ENCODE measurements at regions not wholly inside any gene's neighbourhood (a gene's known extent, or its start where the extent isn't known, plus 50 kb on each side); places are given as distances from the start of the nearest gene placed in this dataset.
"Not testable (repeated sequence)": the region's sequence is repeated elsewhere in the genome, so short reads cannot be mapped to it uniquely, and the experiment has no call there.

DNA sequence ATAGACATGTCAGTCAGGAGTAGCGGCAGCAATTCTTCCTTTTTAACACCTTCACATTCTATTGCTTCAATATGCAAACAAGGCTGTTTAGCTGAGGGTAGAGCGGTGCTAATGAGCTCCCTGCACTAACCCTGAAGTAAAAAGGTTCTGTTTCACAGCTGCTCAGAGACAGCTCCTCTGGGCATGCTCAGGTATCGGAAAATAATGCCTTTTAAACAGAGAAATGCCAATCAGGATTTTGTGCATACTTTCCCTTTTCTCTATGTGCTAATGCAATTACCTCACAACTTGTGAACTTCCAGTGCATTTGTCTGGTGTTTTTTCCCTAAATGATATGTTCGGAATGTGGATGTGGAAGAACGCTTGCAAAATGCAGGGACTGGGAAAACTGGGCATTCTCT is 307.7 kb upstream of the FZD8 start:
- no peak for DNase-seq (ENCODE audit: low spot score)

DNA sequence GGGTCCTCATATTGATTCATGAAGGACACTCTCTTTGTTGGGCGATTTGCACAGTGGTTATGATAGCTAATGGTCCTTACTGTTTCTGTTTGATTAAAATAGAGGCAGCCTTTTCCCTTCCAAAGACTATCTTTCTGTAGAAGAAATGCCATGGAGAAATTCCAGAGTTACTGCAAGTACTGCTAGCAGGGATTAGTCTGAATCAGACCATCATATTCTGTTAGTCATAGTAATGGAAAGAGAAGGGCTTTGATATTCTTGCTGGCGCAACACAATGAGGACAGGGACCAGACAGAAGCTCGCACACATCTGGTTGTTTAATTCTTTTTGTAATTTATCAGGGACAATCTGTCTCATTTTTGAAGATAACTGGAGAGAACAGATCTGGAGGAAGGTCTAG is 304.5 kb upstream of the FZD8 start:
- DNase-seq (ENCODE audit: low spot score) = no peak

DNA sequence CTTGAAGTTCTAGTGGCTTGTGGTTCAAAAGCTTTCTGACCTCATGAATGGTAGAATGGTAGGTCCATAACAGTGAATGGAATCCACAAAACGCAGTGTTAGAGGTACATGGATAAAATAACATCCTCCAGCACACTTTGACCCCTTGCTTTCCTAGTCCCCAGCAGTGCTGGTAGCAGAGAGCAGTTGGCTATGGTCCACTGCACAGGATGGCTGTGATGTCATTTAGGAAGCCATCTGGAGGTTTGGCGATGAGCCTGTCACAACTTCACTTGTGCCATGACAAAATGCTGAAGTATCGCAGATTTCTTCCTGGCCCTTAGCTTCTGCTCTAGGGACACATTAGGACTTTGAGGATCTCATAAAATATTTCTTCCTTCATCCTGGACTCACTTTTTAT is 300.0 kb upstream of the FZD8 start:
- no peak for DNase-seq (ENCODE audit: low spot score)

DNA sequence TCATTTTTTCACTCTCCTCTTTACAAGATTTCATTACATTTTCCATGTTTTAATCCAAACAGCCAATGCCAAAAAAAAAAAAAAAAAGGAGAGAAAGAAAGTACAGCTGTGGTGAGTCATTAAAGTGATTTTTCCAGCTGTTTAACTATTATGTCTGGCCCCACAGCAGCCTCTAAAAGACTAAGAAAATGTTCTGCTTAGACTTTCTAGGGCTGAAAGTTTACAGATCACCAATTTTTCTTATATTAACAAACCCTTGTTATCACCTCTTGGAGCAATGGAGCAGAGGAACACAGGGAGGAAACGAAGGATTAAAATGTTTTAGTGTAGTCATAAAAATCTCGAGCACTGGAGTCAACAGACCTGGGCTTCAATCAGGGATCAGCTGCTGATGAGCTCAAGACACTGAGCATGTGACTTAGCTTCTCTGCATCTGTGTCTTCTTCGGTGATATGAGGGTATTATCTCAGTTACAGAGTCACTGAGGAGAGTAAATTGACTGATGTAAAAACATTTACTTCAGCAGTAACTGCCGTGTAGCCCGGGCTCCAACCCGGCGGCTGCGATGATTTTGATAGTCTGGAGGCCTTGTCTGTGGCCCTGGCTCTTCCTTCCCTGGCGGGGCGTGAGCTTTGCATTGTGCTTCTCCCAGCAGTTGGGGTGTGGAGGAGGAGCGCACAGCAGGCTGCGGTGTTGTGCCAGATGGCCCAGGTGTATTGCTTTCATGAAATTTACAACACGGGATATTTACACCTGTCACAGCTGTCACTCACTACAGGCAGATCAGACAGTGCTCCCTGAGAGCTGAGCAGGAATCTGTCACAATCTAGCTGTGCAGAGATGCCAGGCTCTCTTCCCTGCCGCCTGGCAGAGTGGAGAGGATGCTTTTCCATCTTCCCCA is 298.3 kb upstream of the FZD8 start:
- DNase-seq (ENCODE audit: low spot score) = no peak

DNA sequence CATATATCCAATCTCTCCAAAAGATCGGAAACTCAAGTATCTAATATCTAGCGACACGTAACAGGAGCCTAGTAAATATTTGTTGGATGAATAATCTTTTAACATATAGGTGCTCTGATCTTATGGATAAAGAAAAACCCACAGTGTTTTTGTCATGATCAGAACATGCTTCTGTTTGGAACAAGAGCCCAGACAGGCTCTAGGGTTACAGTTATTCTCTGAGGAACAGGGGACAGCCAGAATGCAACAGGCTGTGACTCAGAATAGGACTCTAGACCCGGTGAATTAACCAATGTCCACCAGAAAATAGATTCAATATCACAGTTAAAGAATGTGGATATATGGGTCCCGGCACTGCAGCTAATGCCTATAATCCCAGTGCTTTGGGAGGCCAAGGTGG is 296.1 kb upstream of the FZD8 start:
- no peak for DNase-seq (ENCODE audit: low spot score)

DNA sequence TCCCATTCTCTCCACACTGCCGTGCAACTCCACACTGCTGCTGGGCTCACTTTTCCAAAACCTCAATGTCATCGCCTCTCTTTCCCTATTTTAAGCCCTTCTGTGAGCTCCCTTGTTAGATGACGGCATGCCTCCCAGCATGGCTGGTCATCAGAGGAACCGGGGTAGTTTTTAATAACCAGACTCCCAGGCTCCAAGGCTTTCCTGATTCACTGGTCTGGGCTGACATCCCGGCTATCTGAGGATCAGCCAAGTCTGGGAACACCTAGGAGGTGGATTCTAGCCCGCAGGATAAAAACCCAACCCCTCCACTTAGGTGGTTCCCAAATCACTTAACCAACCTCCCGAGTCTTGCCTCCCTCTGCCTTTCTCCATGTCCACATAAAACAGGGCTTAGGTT is 295.4 kb upstream of the FZD8 start:
- no peak for DNase-seq (ENCODE audit: low spot score)

DNA sequence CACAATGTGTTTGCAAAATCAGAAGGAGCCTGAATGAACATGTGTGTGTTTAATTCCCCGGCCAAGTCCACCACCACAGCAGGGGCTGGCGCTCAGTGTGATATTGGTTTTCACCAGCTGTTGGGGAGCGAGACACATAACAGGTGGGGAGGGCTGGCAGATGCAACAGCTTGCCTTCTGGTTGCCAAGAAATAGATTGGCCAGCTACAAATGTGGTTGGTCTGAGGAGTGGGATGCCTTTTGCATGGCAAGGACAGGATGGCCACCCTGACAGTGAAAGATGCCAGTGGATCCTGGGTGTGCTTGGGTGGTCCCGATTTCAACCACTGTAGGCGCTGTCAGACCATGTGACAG is 292.5 kb upstream of the FZD8 start:
- no peak for DNase-seq (ENCODE audit: low spot score)

DNA sequence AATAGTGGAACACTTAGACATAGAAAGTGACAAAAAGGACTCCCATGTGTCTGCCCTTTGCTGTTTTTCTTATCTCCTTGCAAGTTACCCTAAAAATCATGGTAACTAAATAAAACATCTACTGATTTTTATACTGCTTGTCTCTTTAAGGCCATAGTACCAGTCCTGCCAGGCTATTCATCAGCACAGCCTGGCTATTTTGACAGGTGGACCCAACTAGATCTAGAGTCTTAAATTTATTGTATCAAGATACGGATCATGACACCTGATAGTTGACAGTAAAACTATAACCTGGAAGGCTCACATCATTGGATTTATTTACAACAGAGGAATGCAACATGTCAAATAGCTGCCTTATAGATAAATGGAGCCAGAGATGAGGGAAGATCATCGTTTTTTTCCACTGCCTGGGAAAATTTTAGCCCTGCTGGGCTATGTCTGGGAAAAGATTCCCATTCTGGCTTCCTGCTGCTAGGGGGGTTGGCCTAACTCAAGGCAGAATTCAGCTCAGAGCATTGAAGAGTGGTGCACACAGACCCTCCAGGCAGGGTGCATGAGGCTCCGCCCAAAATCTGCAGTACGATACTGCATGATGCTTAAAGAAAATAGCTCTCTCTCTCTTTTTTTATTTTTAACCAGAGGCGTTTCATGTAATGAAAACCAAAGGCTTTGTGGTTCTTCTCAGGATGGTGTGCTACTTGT is 292.0 kb upstream of the FZD8 start:
- DNase-seq (ENCODE audit: low spot score) = no peak

DNA sequence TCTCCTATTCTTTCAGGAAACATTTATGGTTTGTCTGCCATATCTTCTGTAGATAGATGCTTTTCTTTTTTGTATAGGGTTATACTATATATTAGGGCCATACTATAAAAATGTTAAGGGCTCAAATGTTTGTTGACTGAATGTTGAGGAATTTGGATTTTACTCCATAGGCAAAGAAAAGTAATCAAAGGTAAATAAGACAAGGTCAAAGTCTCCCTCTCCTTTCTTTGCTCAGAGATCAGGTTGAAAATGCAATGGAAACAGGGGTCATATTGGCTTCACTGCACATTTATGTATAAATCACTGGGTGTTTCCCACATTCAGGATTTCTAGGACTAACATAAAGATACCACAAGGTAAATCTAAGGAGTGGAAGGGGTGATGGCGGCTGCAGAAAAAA is 291.4 kb upstream of the FZD8 start:
- DNase-seq (ENCODE audit: low spot score) = no peak

DNA sequence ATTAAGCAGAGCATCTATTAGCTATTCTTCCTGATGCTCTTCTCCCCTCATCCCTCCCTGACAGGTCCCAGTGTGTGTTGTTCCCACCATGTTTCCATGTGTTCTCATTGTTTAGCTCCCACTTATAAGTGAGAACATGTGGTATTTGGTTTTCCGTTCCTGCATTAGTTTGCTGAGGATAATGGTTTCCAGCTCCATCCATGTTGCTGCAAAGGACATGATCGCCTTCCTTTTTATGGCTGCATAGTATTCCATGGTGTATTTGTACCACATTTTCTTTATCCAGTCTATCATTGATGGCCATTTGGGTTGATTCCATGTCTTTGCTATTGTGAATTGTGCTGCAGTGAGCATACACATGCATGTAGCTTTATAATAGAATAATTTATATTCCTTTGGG is 287.9 kb upstream of the FZD8 start:
- not testable (repeated sequence) for DNase-seq (ENCODE audit: low spot score)

DNA sequence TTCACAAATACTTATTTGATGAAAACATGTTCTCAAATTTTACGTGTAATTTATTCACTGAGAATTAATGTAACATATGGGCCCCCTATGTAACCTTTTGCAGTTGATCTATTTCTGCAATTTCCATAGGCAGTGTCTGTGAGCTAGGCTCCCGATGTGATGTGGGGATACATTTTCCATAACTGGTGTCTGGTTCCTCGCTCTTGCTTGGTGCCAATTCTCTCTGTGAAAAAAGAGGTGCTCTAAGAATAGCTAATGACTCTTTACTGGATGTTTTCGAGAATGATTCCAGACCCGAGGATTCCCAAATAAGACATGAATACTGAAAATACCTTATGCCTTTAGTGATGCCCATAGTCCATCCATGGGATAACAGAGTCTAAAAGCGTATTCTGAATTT is 286.7 kb upstream of the FZD8 start:
- DNase-seq (ENCODE audit: low spot score) = no peak

DNA sequence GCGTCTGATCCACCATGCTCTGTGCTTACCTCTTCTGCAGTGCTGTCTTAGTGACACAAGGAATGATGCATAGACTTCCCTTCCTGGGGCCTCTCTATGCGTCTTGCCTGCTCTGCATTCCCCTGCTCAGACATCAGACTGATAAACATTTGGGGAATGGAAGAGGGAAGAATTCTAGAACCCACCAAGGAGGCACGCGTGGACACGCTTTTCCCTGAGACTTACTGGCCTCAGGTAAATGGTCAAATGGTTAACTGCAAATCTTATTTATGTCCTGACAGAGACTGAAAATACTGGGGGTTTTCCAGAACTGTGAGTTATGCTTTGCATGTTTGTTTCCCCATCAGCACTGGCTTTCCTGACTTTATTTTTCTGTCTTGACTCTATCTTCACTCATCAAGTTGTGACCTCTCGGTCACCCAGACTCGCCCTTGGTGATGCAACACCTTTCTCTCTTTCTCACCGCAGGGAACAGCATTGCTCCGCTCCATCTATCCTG is 285.9 kb upstream of the FZD8 start:
- no peak for DNase-seq (ENCODE audit: low spot score)

DNA sequence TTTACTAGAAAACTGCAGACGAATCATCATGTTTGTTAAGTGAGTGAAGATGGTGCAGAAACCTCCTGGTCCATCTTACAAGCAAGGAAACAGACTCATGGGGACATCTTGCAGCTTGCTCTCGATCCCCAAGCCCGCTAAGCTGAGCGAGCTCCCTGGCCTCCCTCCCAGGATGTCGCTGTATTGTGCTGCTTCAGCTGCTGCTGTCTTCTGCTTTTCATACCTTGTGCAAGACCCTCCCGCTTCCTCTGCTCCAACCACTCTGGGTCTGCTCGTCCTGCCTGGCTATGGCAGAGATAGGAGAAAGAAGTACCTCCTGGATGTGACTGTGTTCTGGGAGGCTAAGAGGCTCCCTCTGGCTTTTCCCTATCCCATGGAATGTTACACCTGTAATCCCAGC is 285.2 kb upstream of the FZD8 start:
- no peak for DNase-seq (ENCODE audit: low spot score)

DNA sequence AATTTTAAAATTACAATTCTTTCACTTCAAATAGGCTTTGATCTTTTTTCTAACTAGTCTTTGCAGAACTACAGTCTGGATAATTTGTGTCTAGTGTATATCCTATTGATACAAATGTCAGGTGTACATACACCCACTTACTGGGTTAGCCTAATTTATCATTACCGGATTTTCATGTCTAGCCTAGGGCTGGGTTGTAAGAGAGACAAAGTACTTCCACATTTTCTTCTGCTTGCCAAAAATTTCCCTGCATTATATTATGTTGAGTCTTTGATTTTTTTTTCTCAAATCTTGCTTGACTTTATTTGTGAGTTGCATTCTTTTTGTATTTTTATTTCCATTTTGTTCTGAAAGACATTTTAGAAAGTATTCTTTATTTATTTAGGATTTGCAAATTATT is 284.8 kb upstream of the FZD8 start:
- no peak for DNase-seq (ENCODE audit: low spot score)

DNA sequence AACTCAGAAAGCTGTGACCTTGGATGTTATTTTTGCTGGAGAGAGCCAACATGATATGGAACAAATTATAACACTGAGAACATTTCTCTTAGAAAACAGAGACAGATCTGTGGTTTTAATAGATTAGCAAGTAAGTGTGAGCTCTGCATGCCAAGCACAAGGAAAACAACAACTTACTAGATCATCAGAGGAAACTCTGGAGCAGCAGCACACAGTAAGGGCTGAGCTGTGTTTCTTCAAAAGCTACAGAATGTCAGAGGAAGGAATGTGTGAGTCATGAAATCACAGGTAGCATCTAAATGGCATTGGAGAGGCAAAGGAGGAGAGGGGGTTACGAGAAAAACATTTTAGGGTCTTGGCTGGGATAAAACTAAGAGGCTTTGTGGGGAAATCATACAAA is 283.4 kb upstream of the FZD8 start:
- no peak for DNase-seq (ENCODE audit: low spot score)

DNA sequence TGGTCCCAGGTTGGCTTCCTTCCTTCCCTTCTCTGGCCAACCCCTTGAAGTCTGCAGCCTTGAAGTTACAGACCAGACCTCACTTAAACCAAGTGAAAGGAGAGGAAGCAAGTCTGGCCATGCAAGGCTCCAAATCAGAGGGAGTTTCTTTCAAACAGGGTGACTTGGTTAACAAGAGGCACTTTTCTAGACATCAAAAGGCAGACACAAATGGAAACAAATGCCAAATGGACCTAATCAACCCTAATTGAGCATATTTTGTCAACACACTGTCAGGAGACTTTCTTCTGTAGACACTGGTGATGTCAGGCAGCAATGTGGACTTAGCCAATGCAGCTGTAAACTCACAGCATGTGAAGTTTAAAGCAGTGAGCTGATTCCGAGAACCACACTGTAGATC is 282.7 kb upstream of the FZD8 start:
- DNase-seq (ENCODE audit: low spot score) = no peak

DNA sequence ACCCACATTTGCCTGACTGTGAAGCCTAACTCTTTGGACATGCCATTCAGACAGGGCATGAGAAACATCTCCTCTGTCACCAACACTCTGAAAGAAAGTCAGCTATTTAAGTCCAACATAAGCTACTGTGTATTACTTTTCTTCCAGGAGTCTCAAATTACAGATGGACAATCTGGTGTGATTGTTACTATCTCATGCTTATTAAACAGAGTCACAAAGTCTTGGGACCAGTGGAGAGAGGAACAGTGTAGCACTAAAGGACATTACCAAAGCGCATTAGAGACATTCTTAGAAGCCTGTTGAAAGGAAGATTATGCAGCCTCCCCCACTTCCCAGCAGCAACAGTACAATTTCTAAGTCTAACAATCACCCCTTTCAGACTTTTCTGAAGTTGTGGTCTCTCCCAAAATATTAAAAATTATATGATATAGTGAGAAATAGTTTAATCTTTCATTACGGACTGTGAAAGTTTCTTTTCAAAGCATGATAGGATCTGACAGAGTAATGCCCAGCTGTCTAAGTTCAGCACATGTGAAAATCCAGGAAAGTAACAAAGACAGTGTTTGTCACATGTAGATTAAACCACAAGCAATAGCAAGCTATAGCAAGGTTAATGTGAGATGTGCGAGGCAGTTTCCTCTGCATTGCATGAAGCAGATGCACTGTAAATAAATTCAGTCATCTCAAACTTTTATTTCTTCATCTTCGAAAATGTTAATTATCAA is 280.9 kb upstream of the FZD8 start:
- no peak for DNase-seq (ENCODE audit: low spot score)

DNA sequence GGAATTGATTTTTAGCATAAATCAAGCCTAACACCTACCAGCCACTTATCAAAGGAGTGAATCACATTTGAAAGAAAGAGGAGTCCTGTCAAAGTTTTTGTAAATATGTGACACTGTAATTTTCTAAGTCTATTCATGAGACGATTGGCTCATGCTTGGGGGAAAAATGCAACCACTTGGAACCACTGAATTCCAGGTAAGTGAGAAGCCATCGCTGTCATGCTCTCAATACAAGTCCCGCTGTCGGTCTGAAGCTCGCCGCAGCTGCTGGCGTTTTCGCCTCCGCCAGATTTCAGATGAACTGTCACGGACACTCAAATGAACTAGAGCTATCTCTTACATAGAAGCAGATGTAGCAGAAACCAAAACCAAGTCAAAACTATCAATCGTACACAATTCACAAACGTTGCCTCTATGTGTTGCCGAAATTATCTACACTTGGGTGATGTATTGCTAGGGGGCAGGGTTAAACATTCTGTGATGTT is 279.8 kb upstream of the FZD8 start:
- no peak for DNase-seq (ENCODE audit: low spot score)

DNA sequence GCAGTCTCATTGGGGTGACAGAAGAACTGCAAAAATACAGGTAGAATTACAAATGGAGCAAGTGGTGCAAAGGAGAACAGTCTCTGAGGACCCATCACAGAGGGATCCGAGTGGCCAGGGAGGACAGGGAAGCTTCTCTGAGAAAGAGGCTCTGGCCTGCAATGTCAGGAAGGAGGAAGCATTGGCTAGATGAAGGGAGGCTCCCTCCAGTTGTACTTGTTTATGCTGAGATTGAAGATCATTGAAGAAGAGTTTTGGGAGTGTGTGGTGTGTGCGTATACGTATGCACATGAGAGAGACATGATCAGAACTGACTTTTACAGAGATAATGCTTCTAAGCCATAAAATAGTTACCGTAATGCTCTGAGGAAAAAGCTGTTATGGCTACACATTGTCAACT is 274.7 kb upstream of the FZD8 start:
- DNase-seq (ENCODE audit: low spot score) = no peak

DNA sequence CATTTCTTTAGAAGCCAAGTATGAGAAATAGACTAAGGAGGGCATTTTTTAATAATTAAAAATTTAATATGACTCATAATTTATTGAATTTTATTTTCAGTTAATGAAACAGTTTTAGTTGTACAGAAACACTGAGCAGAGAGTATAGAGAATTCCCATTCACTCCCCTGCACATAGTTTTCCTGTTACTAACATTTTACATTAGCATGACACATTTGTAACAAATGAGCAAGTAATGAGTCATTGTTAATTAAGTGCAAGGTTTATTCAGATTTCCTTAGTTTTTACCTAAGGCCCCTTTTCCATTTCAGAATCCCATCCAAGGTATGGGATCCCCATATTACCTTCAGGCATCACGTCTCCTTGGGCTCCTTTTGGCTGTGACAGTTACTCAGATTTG is 271.5 kb upstream of the FZD8 start:
- DNase-seq (ENCODE audit: low spot score) = no peak

DNA sequence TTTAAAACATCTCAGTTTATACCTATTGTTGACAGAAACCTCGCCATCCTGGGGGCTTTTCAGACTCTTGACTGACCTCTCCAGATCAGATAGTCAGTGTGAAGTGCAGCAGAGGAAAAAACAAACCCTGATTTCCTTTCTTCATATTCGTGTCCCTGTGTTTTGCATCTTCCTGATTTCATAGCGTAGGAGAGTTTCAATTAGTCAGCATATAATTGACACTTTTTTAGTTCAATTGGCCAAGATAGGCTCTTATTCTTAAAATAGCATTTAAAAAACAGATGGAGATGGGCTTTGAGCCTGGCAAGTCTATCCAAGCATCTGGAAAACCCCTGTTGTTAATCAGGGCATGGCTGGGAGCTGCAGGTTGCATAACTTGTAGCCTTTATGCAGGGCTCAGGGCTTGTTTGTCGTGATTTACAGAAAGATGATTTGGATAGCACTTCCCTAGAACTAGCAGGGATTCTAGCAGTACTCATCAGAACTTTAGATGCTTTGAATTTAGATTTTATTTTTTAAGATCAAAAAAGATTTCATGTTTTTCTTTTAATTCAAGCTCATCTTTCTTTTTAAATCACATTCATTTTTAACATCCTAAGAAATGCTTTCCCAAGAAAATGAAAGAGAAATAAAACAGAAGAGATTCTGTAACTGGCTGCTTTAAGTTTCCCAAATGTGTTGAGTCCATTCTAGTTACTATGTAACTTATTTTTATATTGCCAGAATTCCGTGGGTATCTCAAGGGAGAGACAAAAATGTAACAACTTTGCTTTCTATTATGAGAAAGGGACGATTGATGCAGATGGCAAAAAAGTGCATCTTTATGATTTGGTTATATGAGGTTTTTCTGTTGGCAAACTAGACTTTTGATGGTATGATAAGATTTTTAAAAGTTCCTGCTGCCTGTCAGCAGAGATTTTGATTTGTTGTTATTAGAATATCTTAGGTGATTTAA is 270.8 kb upstream of the FZD8 start:
- no peak for DNase-seq (ENCODE audit: low spot score)
